ENCODE measurements at regions not wholly inside any gene's neighbourhood (a gene's known extent, or its start where the extent isn't known, plus 50 kb on each side); places are given as distances from the start of the nearest gene placed in this dataset.
A peak's percentile ranks its signal among the peaks of the same experiment; 100 is the strongest.

DNA sequence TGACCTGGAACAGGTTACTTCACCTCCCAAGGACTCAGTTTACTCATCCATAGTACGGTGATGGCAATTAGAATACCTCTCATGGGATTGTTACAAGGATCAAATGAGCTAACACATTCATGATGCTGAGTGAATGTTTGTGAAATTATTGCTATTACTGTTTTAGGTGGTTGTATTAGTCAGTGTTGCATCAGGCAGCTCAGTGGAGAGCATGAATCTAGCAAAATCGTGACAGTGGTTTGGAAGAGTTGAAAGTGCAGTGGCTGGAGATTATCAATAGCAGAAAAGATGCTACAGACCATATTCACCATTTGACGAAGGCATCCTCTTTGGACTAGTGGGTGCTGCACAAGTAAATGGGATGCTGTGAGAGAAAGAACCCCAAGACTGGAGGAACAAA is 50.4 kb upstream of the CTNNBL1 start:
- peak; percentile 9 for DNase-seq (ENCODE audit: low read depth)
- TF ChIP-seq, protein P1, sequence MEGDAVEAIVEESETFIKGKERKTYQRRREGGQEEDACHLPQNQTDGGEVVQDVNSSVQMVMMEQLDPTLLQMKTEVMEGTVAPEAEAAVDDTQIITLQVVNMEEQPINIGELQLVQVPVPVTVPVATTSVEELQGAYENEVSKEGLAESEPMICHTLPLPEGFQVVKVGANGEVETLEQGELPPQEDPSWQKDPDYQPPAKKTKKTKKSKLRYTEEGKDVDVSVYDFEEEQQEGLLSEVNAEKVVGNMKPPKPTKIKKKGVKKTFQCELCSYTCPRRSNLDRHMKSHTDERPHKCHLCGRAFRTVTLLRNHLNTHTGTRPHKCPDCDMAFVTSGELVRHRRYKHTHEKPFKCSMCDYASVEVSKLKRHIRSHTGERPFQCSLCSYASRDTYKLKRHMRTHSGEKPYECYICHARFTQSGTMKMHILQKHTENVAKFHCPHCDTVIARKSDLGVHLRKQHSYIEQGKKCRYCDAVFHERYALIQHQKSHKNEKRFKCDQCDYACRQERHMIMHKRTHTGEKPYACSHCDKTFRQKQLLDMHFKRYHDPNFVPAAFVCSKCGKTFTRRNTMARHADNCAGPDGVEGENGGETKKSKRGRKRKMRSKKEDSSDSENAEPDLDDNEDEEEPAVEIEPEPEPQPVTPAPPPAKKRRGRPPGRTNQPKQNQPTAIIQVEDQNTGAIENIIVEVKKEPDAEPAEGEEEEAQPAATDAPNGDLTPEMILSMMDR (conservative IDR thresholded peaks at IDR 0.05; ENCODE audit: control insufficient read depth, insufficient read depth, low read depth, low read length) = no peak

DNA sequence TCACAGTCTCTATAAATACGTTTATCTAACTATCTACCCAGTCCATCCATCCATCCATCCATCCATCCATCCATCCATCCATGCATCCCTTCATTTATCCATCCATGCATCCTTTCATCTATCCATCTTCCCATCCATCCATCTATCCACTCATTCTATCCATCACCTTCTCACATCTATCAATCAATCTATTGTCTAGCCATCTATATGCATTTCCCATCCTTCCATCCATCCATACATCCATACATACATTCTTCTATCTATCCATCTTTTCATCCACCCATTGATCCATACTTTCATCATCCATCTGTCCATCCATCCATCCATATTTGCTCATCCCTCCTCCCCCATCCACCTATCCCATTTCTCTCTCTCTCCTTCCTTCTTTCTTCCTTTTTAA is 51.6 kb upstream of the CTNNBL1 start:
- no peak overlapping the region for H3K4me3 ChIP-seq (ENCODE audit: control insufficient read depth, low read depth, low read length)
- no peak for DNase-seq (ENCODE audit: low read depth)
- TF ChIP-seq, protein P1 (conservative IDR thresholded peaks at IDR 0.05; ENCODE audit: control insufficient read depth, insufficient read depth, low read depth, low read length) = no peak

More for the DNA sequence above, 50.4 kb upstream of the CTNNBL1 start:
- H3K4me3 ChIP-seq (ENCODE audit: control insufficient read depth, low read depth, low read length) = no peak overlapping the region

GRCh38 chr20:37640600-37641561 is 52.9 kb upstream of the CTNNBL1 start:
- peak; percentile 45 for DNase-seq (ENCODE audit: low read depth)
- TF ChIP-seq, protein P1 (conservative IDR thresholded peaks at IDR 0.05; ENCODE audit: control insufficient read depth, insufficient read depth, low read depth, low read length) = no peak
- no peak overlapping the region for H3K4me3 ChIP-seq (ENCODE audit: control insufficient read depth, low read depth, low read length)

- no peak overlapping the region for H3K4me3 ChIP-seq (ENCODE audit: control insufficient read depth, low read depth, low read length)
- TF ChIP-seq, protein P1 (conservative IDR thresholded peaks at IDR 0.05; ENCODE audit: control insufficient read depth, insufficient read depth, low read depth, low read length) = no peak
- no peak for DNase-seq (ENCODE audit: low read depth)
These were observed 55.3 kb upstream of the CTNNBL1 start for GRCh38 chr20:37638527-37638926.

DNA sequence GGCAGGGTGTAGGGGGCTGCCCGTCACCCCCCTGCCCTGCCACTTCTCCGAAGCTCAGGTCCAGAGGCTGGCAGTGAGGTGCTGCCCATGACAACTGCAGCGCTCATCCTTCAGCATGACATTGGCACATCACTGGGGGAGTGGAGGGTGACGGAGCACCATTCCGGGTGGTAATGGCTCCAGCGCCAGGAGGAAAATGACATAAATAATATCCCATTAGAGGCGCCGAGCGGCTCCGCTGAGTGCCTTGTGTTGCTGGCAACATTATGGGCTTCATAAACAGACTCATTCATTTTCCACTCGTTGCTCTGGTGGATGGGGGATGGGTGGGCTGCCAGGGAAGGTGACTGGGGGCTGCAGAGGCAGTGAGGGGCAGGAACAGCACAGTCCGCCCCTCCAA is 56.9 kb upstream of the CTNNBL1 start:
- H3K4me3 ChIP-seq (ENCODE audit: control insufficient read depth, low read depth, low read length) = no peak overlapping the region
- TF ChIP-seq, protein P1 (conservative IDR thresholded peaks at IDR 0.05; ENCODE audit: control insufficient read depth, insufficient read depth, low read depth, low read length) = no peak

GRCh38 chr20:37636212-37636975 is 57.4 kb upstream of the CTNNBL1 start:
- no peak for DNase-seq (ENCODE audit: low read depth)
- TF ChIP-seq, protein P1 (conservative IDR thresholded peaks at IDR 0.05; ENCODE audit: control insufficient read depth, insufficient read depth, low read depth, low read length) = no peak
- H3K4me3 ChIP-seq (ENCODE audit: control insufficient read depth, low read depth, low read length) = no peak overlapping the region

More for the DNA sequence above, 56.9 kb upstream of the CTNNBL1 start:
- DNase-seq (ENCODE audit: low read depth) = no peak

Measured in fibroblast of mammary gland (primary cell).